K562 (cell line): ENCODE measurements at regions not wholly inside any gene's neighbourhood (a gene's known extent, or its start where the extent isn't known, plus 50 kb on each side); places are given as distances from the start of the nearest gene placed in this dataset.

ENCODE experiments used
- ATAC-seq: fragments of 200-7000 bp; cut with Tn5 transposase; 3 replicates; pipeline ENCODE4 v1.9.1; 2020; ENCODE audit warnings: moderate library complexity
- BruUV-seq: library from RNA; stranded (reverse); fragments of 400-500 nt; replicated peaks from 2 replicates; lab custom pipeline; 2021; lab: Mats Ljungman, UMichigan
- CTCF ChIA-PET: fragments of 300-600 bp; formaldehyde crosslinking; extraction: SDS; loops from one replicate; lab custom pipeline; 2021; ENCODE audit warnings: low intra/inter-chr PET ratio; lab: Yijun Ruan, JAX
- POLR2A ChIA-PET: fragments of 300-600, 350-650 bp; sonication (Branson Sonifier 250); formaldehyde crosslinking; extraction: SDS; loops from one replicate; lab custom pipeline; 2021; ENCODE audit warnings: antibody characterized with exemption, inconsistent platforms; lab: Yijun Ruan, JAX
- DNase-seq, 4 experiments: peaks; one replicate each; pipeline versions ENCODE4 v3.0.0 to v3.0.0-alpha.2; 2011 to 2018; ENCODE audit warnings: low spot score in 3 of 4, mixed read lengths in 3 of 4; ENCODE audit errors: extremely low read depth in 1 of 4
- FAIRE-seq: peaks from 2 replicates; lab custom pipeline; 2011; peaks lifted over from hg19 to GRCh38; lab: Jason Lieb, UNC
- H2AFZ ChIP-seq: 2 replicates; pipeline ENCODE4 v1.6.0; 2011; ENCODE audit warnings: low read depth, low read length, control low read depth, inconsistent platforms
- H3K27ac ChIP-seq: fragments of 200-600 bp; 3 replicates; pipeline ENCODE4 v1.8.0; 2011; ENCODE audit warnings: low read depth, mild to moderate bottlenecking, control low read depth, inconsistent platforms, low read length, moderate library complexity, mixed read lengths; ENCODE audit errors: extremely low read depth
- H3K27me3 ChIP-seq, 2 experiments: fragments of 300-600 bp in 1 of 2; 2 replicates in 1 of 2; 3 replicates in 1 of 2; pipeline versions ENCODE4 v1.6.0 to v1.8.0; 2011; ENCODE audit warnings: inconsistent platforms in 2 of 2, low read length in 2 of 2, mild to moderate bottlenecking in 1 of 2, mixed read lengths in 1 of 2, moderate library complexity in 1 of 2; ENCODE audit not compliant: control insufficient read depth in 2 of 2, insufficient read depth in 2 of 2
- H3K36me3 ChIP-seq: fragments of 300-600 bp; 3 replicates; pipeline ENCODE4 v1.8.0; 2011; ENCODE audit warnings: mild to moderate bottlenecking, low read length, inconsistent platforms; ENCODE audit not compliant: control insufficient read depth, insufficient read depth
- H3K4me1 ChIP-seq, 2 experiments: fragments of 200-600 bp in 1 of 2; replicated peaks in 1 of 2; 2 replicates in 1 of 2; 3 replicates in 1 of 2; pipeline versions ENCODE4 v1.5.1 to v1.8.0; 2011; ENCODE audit warnings: inconsistent platforms in 2 of 2, low read length in 2 of 2, mild to moderate bottlenecking in 1 of 2, mixed read lengths in 1 of 2, moderate library complexity in 1 of 2; ENCODE audit not compliant: control insufficient read depth in 2 of 2, insufficient read depth in 2 of 2
- H3K4me2 ChIP-seq: 2 replicates; pipeline ENCODE4 v1.6.1; 2011; ENCODE audit warnings: low read length, control low read depth, inconsistent platforms, mixed read lengths; ENCODE audit not compliant: insufficient read depth
- H3K4me3 ChIP-seq: fragments of 200-600 bp; sonication (generic), shearing (Covaris generic); 2 replicates; pipeline ENCODE4 v1.5.1; 2016; ENCODE audit warnings: control low read depth, inconsistent platforms
- H3K79me2 ChIP-seq: fragments of 200-600 bp; 3 replicates; pipeline ENCODE4 v1.8.0; 2011; ENCODE audit warnings: low read length, inconsistent platforms; ENCODE audit not compliant: control insufficient read depth, insufficient read depth
- H3K9ac ChIP-seq, 2 experiments: 2 replicates each; pipeline versions ENCODE4 v1.6.0 to v1.6.1; 2011; ENCODE audit warnings: low read depth in 2 of 2, low read length in 2 of 2, control low read depth in 1 of 2, inconsistent platforms in 1 of 2, mild to moderate bottlenecking in 1 of 2, mixed read lengths in 1 of 2; ENCODE audit not compliant: insufficient read depth in 1 of 2
- H3K9me1 ChIP-seq: one replicate; pipeline ENCODE4 v1.6.0; 2011; ENCODE audit warnings: inconsistent platforms, mild to moderate bottlenecking, low read length, moderate library complexity; ENCODE audit not compliant: control insufficient read depth, insufficient read depth
- H3K9me3 ChIP-seq: replicated peaks from 2 replicates; pipeline ENCODE4 v1.5.1; 2011; ENCODE audit warnings: low read depth, low read length, inconsistent platforms; ENCODE audit not compliant: control insufficient read depth, insufficient read depth
- H4K20me1 ChIP-seq: replicated peaks from 2 replicates; pipeline ENCODE4 v1.6.1; 2011; ENCODE audit warnings: low read length, inconsistent platforms, mixed read lengths; ENCODE audit not compliant: control insufficient read depth, insufficient read depth
- CBFA2T2 ChIP-seq: fragments of 450-650 bp; conservative IDR thresholded peaks from 2 replicates; pipeline ENCODE4 v1.6.1; 2017; ENCODE audit warnings: mild to moderate bottlenecking
- MAFG ChIP-seq: fragments of 450-650 bp; conservative IDR thresholded peaks from 2 replicates; pipeline ENCODE4 v1.6.1; 2016; ENCODE audit warnings: missing genetic modification characterization, missing compliant biosample characterization
- MCM3 ChIP-seq: fragments of 450-650 bp; IDR thresholded peaks from 2 replicates; pipeline ENCODE4 v1.6.1; 2016
- POLR2A ChIP-seq: fragments of 450-650 bp; conservative IDR thresholded peaks from 2 replicates; pipeline ENCODE4 v1.6.1; 2016
- RAD51 ChIP-seq: fragments of 450-650 bp; IDR thresholded peaks from 2 replicates; pipeline ENCODE4 v1.7.1; 2016; ENCODE audit warnings: low read depth, mild to moderate bottlenecking, borderline replicate concordance
- WGBS: fragments of 100-300 bp; shearing (Covaris generic); methylation state at CpG from one replicate; pipeline ENCODE4 v1.1.6; 2016; ENCODE audit warnings: low coverage, mixed read lengths; ENCODE audit not compliant: insufficient coverage; ENCODE audit errors: missing lambda C conversion rate; 5-methylcytosine and 5-hydroxymethylcytosine counted together
- in situ Hi-C: fragments of 300-500 bp; cut with MboI; formaldehyde crosslinking; loops from 4 replicates; pipeline ENCODE4 v1.15.0; 2018; ENCODE audit warnings: inconsistent platforms, mixed read lengths
- intact Hi-C: fragments of 100-400 bp; cut with micrococcal nuclease; formaldehyde crosslinking; loops from 2 replicates; pipeline ENCODE4 v1.14.2; 2022
- TF ChIP-seq, protein P1 (sequence below): sonication (generic); formaldehyde crosslinking; IDR thresholded peaks from 2 replicates; pipeline ENCODE4 v1.8.0; 2022; ENCODE audit warnings: missing genetic modification reagents, mild to moderate bottlenecking, borderline replicate concordance
- TF ChIP-seq, protein P2 (sequence below): fragments of 450-650 bp; formaldehyde crosslinking; IDR thresholded peaks from 2 replicates; pipeline ENCODE4 v1.4.0; 2020; ENCODE audit warnings: mild to moderate bottlenecking, mixed read lengths
- TF ChIP-seq, protein P3 (sequence below): sonication (generic); formaldehyde crosslinking; IDR thresholded peaks from 2 replicates; pipeline ENCODE4 v1.5.0; 2020; ENCODE audit warnings: missing genetic modification reagents
- TF ChIP-seq, protein P4 (sequence below): sonication (generic); formaldehyde crosslinking; IDR thresholded peaks from 2 replicates; pipeline ENCODE4 v1.9.0; 2022; ENCODE audit warnings: mild to moderate bottlenecking, missing genetic modification reagents
- TF ChIP-seq, protein P5 (sequence below): sonication (generic); formaldehyde crosslinking; IDR thresholded peaks from 2 replicates; pipeline ENCODE4 v1.8.1; 2023; ENCODE audit warnings: mild to moderate bottlenecking, missing genetic modification reagents, moderate library complexity

DNA sequence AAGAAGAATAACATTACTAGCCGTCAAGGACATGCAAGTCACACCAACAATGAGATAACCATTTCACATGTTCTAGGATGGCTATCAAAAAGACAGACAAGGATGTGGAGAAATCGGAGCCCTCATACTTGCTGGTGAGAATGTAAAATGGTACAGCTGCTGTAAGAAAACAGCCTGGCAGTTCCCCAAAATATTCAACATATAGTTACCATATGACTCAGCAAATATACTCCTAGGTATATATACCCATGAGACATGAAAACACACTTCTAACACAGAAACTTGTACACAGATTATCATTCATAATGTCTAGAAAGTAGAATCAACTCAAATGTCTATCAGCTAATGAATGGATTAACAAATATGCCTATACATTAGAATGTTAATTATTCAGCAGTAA lies 105.4 kb upstream of the PCAT7 start (continued):
- TF ChIP-seq, protein P1, sequence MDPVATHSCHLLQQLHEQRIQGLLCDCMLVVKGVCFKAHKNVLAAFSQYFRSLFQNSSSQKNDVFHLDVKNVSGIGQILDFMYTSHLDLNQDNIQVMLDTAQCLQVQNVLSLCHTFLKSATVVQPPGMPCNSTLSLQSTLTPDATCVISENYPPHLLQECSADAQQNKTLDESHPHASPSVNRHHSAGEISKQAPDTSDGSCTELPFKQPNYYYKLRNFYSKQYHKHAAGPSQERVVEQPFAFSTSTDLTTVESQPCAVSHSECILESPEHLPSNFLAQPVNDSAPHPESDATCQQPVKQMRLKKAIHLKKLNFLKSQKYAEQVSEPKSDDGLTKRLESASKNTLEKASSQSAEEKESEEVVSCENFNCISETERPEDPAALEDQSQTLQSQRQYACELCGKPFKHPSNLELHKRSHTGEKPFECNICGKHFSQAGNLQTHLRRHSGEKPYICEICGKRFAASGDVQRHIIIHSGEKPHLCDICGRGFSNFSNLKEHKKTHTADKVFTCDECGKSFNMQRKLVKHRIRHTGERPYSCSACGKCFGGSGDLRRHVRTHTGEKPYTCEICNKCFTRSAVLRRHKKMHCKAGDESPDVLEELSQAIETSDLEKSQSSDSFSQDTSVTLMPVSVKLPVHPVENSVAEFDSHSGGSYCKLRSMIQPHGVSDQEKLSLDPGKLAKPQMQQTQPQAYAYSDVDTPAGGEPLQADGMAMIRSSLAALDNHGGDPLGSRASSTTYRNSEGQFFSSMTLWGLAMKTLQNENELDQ = no peak
- peak; percentile 91 for TF ChIP-seq MAFG (tag)

DNA sequence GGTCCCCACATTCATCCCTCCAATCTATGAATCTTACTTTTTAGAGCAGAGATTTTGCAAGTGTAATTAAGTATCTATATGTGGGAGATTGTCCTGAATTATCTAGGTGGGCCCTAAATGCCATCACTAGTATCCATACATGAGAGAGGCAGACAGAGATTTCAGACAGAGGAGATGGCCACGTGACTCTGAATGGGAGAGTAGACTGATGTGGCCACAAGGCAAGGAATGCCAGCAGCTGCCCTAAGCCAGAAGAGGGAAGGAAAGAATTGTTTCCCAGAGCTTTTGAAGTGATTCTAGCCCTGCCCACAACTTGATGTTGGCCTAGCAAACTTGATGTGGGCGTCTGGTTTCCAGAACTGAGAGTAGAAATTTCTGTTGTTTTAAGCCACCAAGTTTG lies 90.1 kb upstream of the PCAT7 start:
- no peak overlapping the region for H2AFZ ChIP-seq
- DNase-seq = no peak
- no peak overlapping the region for H3K4me2 ChIP-seq
- intact Hi-C loops (no loop called here), in situ Hi-C loops (no loop called here)
- H3K79me2 ChIP-seq = no peaks in the 10 kb centered on the region
- H3K27me3 ChIP-seq = no peaks in the 10 kb centered on the region
- ChIA-PET POLR2A (interaction anchor here (1.0 kb wide), 1 partner anchor 10 kb away, joined by 3 read pairs; no protein-coding TSS in a partner anchor), CTCF (no interaction called here)
- WGBS = 17% methylated on average over 2 of the region's 2 CpGs
- no peak overlapping the region for H3K9ac ChIP-seq
- ATAC-seq = peak; percentile 58; the same call in 2 of the 3 replicates
- no peak overlapping the region for H3K27ac ChIP-seq
- no peaks in the 10 kb centered on the region for H3K9me1 ChIP-seq
- H3K4me1 ChIP-seq = no peaks in the 10 kb centered on the region
- TF ChIP-seq POLR2A (0 out of 2 replicates have a peak, but pooled peaks have one; percentile 17), RAD51 (peak; percentile 42; the same call in 1 of the 2 replicates), CBFA2T2 (0 out of 2 replicates have a peak, but pooled peaks have one; percentile 12), MCM3 (no peak)
- TF ChIP-seq, protein P2, sequence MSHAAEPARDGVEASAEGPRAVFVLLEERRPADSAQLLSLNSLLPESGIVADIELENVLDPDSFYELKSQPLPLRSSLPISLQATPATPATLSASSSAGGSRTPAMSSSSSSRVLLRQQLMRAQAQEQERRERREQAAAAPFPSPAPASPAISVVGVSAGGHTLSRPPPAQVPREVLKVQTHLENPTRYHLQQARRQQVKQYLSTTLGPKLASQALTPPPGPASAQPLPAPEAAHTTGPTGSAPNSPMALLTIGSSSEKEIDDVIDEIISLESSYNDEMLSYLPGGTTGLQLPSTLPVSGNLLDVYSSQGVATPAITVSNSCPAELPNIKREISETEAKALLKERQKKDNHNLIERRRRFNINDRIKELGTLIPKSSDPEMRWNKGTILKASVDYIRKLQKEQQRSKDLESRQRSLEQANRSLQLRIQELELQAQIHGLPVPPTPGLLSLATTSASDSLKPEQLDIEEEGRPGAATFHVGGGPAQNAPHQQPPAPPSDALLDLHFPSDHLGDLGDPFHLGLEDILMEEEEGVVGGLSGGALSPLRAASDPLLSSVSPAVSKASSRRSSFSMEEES = peak; percentile 15; the same call in 1 of the 2 replicates
- TF ChIP-seq, protein P3, sequence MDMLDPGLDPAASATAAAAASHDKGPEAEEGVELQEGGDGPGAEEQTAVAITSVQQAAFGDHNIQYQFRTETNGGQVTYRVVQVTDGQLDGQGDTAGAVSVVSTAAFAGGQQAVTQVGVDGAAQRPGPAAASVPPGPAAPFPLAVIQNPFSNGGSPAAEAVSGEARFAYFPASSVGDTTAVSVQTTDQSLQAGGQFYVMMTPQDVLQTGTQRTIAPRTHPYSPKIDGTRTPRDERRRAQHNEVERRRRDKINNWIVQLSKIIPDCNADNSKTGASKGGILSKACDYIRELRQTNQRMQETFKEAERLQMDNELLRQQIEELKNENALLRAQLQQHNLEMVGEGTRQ = peak; percentile 53
- TF ChIP-seq, protein P4, sequence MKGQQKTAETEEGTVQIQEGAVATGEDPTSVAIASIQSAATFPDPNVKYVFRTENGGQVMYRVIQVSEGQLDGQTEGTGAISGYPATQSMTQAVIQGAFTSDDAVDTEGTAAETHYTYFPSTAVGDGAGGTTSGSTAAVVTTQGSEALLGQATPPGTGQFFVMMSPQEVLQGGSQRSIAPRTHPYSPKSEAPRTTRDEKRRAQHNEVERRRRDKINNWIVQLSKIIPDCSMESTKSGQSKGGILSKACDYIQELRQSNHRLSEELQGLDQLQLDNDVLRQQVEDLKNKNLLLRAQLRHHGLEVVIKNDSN = peak; percentile 43; the same call in 1 of the 2 replicates
- TF ChIP-seq, protein P5, sequence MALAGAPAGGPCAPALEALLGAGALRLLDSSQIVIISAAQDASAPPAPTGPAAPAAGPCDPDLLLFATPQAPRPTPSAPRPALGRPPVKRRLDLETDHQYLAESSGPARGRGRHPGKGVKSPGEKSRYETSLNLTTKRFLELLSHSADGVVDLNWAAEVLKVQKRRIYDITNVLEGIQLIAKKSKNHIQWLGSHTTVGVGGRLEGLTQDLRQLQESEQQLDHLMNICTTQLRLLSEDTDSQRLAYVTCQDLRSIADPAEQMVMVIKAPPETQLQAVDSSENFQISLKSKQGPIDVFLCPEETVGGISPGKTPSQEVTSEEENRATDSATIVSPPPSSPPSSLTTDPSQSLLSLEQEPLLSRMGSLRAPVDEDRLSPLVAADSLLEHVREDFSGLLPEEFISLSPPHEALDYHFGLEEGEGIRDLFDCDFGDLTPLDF = no peak
- peaks cover 18% of the 10 kb centered on the region; the same call in 2 of the 3 replicates for H3K36me3 ChIP-seq
- H3K4me3 ChIP-seq = no peak overlapping the region
- H4K20me1 ChIP-seq = no peaks in the 10 kb centered on the region
- H3K9me3 ChIP-seq = no peaks in the 10 kb centered on the region
- no TSS peak for BruUV-seq
- no peak for FAIRE-seq
